ENCODE measurements at regions not wholly inside any gene's neighbourhood (a gene's known extent, or its start where the extent isn't known, plus 50 kb on each side); places are given as distances from the start of the nearest gene placed in this dataset.

DNA sequence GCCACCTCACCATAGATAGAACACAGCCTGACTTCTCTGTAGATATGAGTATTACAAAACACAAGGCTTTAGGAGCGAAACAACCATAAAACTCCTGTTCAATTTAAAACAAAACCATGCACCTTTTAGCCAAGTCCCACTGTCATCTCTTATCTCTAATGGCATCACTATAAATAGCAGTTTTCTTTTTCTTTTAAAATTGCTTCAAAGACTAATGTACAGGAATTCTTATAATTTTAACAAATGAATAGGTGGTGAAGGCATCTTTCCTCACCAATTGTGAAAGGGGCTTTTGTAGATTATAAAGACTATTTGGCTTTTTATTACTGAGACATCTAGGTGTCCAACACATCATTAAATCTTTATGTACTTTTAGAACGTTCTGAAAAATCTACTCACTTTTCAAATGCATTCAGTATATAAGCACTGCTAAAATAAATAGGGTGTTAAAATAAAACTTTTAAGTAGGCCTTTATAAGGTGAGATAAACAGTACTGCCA, 205.7 kb upstream of the GRM3 start:
- H3K27ac ChIP-seq (ENCODE audit: low read length), result no peak overlapping the region
- H4K20me1 ChIP-seq (ENCODE audit: insufficient read depth, low read length), result no peaks in the 10 kb centered on the region
- H3K9me3 ChIP-seq (ENCODE audit: insufficient read depth, low read length, severe bottlenecking), result no peaks in the 10 kb centered on the region
- H2AFZ ChIP-seq (ENCODE audit: low read depth, low read length), result no peak overlapping the region
- H3K79me2 ChIP-seq (ENCODE audit: insufficient read depth, low read length), result no peaks in the 10 kb centered on the region
- no peak overlapping the region for H3K4me3 ChIP-seq (ENCODE audit: low read depth in 1 of 2, low read length in 2 of 2)
- no peaks in the 10 kb centered on the region for H3K4me1 ChIP-seq (ENCODE audit: insufficient read depth, low read length)
- H3K4me2 ChIP-seq (ENCODE audit: insufficient read depth, low read length), result no peak overlapping the region
- DNase-seq (no peak), ATAC-seq (ENCODE audit: insufficient read depth, low read depth) (no peak)
- no peaks in the 10 kb centered on the region for H3K27me3 ChIP-seq (ENCODE audit: insufficient read depth, low read length, poor library complexity)
- H3K36me3 ChIP-seq (ENCODE audit: insufficient read depth, low read length), result no peaks in the 10 kb centered on the region
- no peak overlapping the region for H3K9ac ChIP-seq (ENCODE audit: low read depth, low read length)
- no peak for TF ChIP-seq EZH2 (IDR thresholded peaks at IDR 0.05; ENCODE audit: borderline replicate concordance, low read depth, low read length, severe bottlenecking)
- TF ChIP-seq, protein P1, sequence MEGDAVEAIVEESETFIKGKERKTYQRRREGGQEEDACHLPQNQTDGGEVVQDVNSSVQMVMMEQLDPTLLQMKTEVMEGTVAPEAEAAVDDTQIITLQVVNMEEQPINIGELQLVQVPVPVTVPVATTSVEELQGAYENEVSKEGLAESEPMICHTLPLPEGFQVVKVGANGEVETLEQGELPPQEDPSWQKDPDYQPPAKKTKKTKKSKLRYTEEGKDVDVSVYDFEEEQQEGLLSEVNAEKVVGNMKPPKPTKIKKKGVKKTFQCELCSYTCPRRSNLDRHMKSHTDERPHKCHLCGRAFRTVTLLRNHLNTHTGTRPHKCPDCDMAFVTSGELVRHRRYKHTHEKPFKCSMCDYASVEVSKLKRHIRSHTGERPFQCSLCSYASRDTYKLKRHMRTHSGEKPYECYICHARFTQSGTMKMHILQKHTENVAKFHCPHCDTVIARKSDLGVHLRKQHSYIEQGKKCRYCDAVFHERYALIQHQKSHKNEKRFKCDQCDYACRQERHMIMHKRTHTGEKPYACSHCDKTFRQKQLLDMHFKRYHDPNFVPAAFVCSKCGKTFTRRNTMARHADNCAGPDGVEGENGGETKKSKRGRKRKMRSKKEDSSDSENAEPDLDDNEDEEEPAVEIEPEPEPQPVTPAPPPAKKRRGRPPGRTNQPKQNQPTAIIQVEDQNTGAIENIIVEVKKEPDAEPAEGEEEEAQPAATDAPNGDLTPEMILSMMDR (IDR thresholded peaks at IDR 0.05; ENCODE audit: borderline replicate concordance, extremely low read depth, low read length, poor library complexity, severe bottlenecking), result no peak

DNA sequence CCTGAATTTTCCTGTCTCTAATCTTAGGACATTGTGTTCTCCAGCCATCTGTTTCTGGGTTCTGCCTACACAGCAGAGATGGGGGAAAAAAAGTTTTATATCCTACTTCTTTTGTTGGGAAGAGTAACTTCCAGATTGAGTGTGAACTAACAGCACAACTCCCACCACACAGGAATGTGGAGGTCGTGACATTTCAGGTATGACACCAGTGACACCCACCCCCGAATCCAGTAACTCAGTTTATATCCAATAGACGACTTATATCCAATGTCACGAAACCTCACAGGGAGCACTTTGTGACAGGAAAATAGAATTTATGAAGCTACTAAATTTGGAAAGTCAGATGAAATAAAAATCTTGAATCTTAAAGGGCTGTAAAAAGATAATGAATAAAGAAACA, 211.9 kb upstream of the GRM3 start:
- TF ChIP-seq, protein P1 (IDR thresholded peaks at IDR 0.05; ENCODE audit: borderline replicate concordance, extremely low read depth, low read length, poor library complexity, severe bottlenecking), result no peak
- TF ChIP-seq EZH2 (IDR thresholded peaks at IDR 0.05; ENCODE audit: borderline replicate concordance, low read depth, low read length, severe bottlenecking), result no peak
- H3K4me3 ChIP-seq (ENCODE audit: low read depth in 1 of 2, low read length in 2 of 2), result no peak overlapping the region

DNA sequence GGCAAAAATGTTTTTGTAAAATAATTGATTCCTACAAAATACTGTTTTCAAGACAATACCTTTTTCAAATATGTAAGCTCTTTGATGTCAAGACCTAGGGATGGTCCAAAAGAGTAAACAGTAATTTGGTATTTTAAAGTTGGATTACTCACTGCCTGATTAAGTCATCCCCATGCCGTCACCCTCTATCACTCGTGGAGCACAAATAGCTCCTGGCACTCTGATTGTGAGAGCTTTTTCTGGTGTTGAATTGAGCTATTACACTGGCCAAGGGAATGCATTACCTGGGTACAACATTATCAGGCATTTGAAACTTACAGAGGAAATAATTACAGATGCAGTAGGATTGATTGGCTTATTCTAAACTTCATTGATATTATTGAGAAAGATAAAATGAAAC, 231.9 kb upstream of the GRM3 start:
- no peak for DNase-seq
- Histone ChIP-seq H3K4me1 (ENCODE audit: insufficient read depth, low read length) (no peaks in the 10 kb centered on the region), H3K36me3 (ENCODE audit: insufficient read depth, low read length) (no peaks in the 10 kb centered on the region), H3K4me2 (ENCODE audit: insufficient read depth, low read length) (no peak overlapping the region), H3K9ac (ENCODE audit: low read depth, low read length) (no peak overlapping the region), H3K4me3 (ENCODE audit: low read depth in 1 of 2, low read length in 2 of 2) (no peak overlapping the region), H3K27ac (ENCODE audit: low read length) (no peak overlapping the region), H3K79me2 (ENCODE audit: insufficient read depth, low read length) (no peaks in the 10 kb centered on the region), H3K27me3 (ENCODE audit: insufficient read depth, low read length, poor library complexity) (no peaks in the 10 kb centered on the region), H3K9me3 (ENCODE audit: insufficient read depth, low read length, severe bottlenecking) (no peaks in the 10 kb centered on the region), H2AFZ (ENCODE audit: low read depth, low read length) (no peak overlapping the region), H4K20me1 (ENCODE audit: insufficient read depth, low read length) (no peaks in the 10 kb centered on the region)
- no peak for ATAC-seq (ENCODE audit: insufficient read depth, low read depth)
- no peak for TF ChIP-seq EZH2 (IDR thresholded peaks at IDR 0.05; ENCODE audit: borderline replicate concordance, low read depth, low read length, severe bottlenecking)
- TF ChIP-seq, protein P1 (IDR thresholded peaks at IDR 0.05; ENCODE audit: borderline replicate concordance, extremely low read depth, low read length, poor library complexity, severe bottlenecking), result no peak

More for the DNA sequence above, 211.9 kb upstream of the GRM3 start:
- Histone ChIP-seq H3K27me3 (ENCODE audit: insufficient read depth, low read length, poor library complexity) (no peaks in the 10 kb centered on the region), H3K9me3 (ENCODE audit: insufficient read depth, low read length, severe bottlenecking) (no peaks in the 10 kb centered on the region), H3K9ac (ENCODE audit: low read depth, low read length) (no peak overlapping the region), H2AFZ (ENCODE audit: low read depth, low read length) (no peak overlapping the region), H3K4me1 (ENCODE audit: insufficient read depth, low read length) (no peaks in the 10 kb centered on the region), H4K20me1 (ENCODE audit: insufficient read depth, low read length) (no peaks in the 10 kb centered on the region), H3K27ac (ENCODE audit: low read length) (no peak overlapping the region), H3K4me2 (ENCODE audit: insufficient read depth, low read length) (no peak overlapping the region), H3K79me2 (ENCODE audit: insufficient read depth, low read length) (no peaks in the 10 kb centered on the region), H3K36me3 (ENCODE audit: insufficient read depth, low read length) (no peaks in the 10 kb centered on the region)
- ATAC-seq (ENCODE audit: insufficient read depth, low read depth), result no peak
- DNase-seq, result no peak

DNA sequence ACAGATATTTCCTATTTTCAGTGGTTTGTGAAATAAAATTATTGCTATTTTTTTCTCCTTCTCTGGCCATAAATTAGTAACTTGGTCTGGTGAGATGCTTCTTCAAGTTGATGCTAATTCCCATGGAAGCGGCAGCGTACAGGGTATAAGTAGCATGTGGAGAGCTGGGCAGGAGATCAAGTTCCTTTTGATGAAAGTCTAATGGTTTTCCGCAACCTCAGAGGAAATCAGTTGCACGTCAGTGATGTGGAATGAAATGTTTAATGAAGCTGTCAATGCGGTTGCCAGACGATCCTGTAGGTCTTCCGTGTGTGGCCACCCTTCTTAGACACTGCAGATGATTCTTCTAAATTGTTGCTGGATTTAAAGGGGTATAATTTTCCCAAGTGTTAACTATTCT, 236.4 kb upstream of the GRM3 start:
- no peaks in the 10 kb centered on the region for H4K20me1 ChIP-seq (ENCODE audit: insufficient read depth, low read length)
- H3K4me1 ChIP-seq (ENCODE audit: insufficient read depth, low read length), result no peaks in the 10 kb centered on the region
- H3K4me2 ChIP-seq (ENCODE audit: insufficient read depth, low read length), result no peak overlapping the region
- no peaks in the 10 kb centered on the region for H3K79me2 ChIP-seq (ENCODE audit: insufficient read depth, low read length)
- no peaks in the 10 kb centered on the region for H3K36me3 ChIP-seq (ENCODE audit: insufficient read depth, low read length)
- no peak overlapping the region for H3K27ac ChIP-seq (ENCODE audit: low read length)
- H3K4me3 ChIP-seq (ENCODE audit: low read depth in 1 of 2, low read length in 2 of 2), result no peak overlapping the region
- no peak for DNase-seq
- TF ChIP-seq, protein P1 (IDR thresholded peaks at IDR 0.05; ENCODE audit: borderline replicate concordance, extremely low read depth, low read length, poor library complexity, severe bottlenecking), result no peak
- TF ChIP-seq EZH2 (IDR thresholded peaks at IDR 0.05; ENCODE audit: borderline replicate concordance, low read depth, low read length, severe bottlenecking), result no peak
- no peak overlapping the region for H2AFZ ChIP-seq (ENCODE audit: low read depth, low read length)
- H3K27me3 ChIP-seq (ENCODE audit: insufficient read depth, low read length, poor library complexity), result no peaks in the 10 kb centered on the region
- no peak overlapping the region for H3K9ac ChIP-seq (ENCODE audit: low read depth, low read length)
- ATAC-seq (ENCODE audit: insufficient read depth, low read depth), result no peak
- no peaks in the 10 kb centered on the region for H3K9me3 ChIP-seq (ENCODE audit: insufficient read depth, low read length, severe bottlenecking)
